SK-MEL-5 (cell line): ENCODE measurements at regions not wholly inside any gene's neighbourhood (a gene's known extent, or its start where the extent isn't known, plus 50 kb on each side); places are given as distances from the start of the nearest gene placed in this dataset.
"Not testable (repeated sequence)": the region's sequence is repeated elsewhere in the genome, so short reads cannot be mapped to it uniquely, and the experiment has no call there.

Experiments used
- DNase-seq: peaks from one replicate; pipeline ENCODE4 v3.0.0-alpha.2; 2016; ENCODE audit warnings: low read depth, low spot score
- in situ Hi-C: cut with HindIII; loops from 2 replicates; pipeline ENCODE4 v1.10.0; 2016; ENCODE audit warnings: low sequenced_read_pairs, high pct_unique_total_duplicates, low pct_unique_long_range_greater_than_20kb

- DNase-seq, result no peak
- in situ Hi-C loops, result no loop called here
These were observed 228.7 kb downstream of the TLE1 start for GRCh38 chr9:81460693-81461092.

- in situ Hi-C loops, result no loop called here
- no peak for DNase-seq
These were observed 229.8 kb downstream of the TLE1 start for GRCh38 chr9:81459591-81459990.

GRCh38 chr9:81456431-81457006 lies 232.8 kb downstream of the TLE1 start:
- in situ Hi-C loops, result no loop called here
- DNase-seq, result no peak

GRCh38 chr9:81455462-81456219 lies 233.7 kb downstream of the TLE1 start:
- in situ Hi-C loops, result no loop called here

DNA sequence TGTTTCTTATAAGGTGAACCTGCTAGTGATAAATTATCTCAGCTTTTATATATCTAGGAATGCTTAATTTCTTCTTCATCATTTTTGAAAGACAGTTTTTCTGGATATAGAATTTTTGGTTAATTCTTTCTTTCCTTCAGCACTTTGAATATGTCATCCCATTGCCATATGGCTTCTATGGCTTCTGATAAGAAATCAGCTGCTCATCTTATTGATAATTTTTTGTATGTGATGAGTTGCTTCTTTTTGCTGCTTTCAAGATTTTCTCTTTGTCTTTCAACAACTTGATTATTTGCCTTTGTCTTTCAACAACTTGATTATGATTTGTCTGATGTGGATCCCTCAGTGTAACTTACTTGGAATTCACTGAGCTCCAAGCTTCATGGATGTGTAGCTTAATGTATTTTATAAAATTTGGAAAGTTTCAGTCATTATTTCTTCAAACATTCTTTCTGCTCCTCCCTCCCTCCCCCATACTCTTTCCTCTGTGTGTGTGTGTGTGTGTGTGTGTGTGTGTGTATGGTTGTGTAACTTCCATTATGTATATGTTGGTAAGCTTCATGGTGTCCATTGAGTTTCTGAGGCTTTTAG lies 243.9 kb downstream of the TLE1 start:
- in situ Hi-C loops, result no loop called here
- DNase-seq, result no peak

More at GRCh38 chr9:81455462-81456219, 233.7 kb downstream of the TLE1 start:
- DNase-seq, result no peak

DNA sequence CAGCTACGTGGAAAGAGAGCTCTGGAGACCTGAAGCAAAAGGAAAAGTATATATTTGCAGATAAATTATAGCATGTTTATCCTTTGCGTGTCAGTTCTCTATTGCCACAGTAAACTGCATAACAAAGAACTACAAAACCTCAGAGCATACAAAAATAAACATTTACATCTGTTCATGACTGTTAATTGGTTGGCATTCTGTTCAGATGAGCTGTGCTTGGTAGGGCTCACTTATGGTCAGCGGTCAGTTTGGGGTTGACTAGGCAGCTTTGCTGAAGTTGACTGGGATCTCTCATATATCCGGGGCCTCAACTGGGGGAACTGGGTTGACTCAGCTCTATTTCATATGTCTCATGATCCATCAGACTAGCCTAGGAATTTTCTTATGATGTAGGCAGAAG lies 257.7 kb downstream of the TLE1 start:
- in situ Hi-C loops, result no loop called here

GRCh38 chr9:81430727-81431126 lies 258.6 kb downstream of the TLE1 start:
- no peak for DNase-seq

More for the DNA sequence above, 257.7 kb downstream of the TLE1 start:
- peak; percentile 5 for DNase-seq

DNA sequence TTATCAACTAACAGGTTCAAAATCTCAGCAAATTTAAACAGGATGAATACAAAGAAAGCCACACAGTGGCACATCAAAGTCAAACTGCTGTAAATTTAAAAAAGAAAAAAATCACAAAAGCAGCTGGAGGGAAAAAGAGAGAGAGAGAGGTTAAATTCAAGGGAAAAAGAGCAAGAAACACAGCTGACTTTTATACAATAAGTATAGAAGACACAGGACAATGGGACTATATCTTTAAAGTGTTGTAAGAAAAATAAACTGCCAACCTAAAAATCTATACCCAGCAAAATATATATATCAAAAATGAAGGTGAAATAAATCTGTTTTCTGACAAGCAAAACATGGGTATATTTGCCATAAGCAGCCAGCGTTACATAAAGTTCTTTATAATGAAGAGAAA lies 261.5 kb downstream of the TLE1 start:
- no peak for DNase-seq
- in situ Hi-C loops, result no loop called here

More at GRCh38 chr9:81430727-81431126, 258.6 kb downstream of the TLE1 start:
- in situ Hi-C loops, result no loop called here

DNA sequence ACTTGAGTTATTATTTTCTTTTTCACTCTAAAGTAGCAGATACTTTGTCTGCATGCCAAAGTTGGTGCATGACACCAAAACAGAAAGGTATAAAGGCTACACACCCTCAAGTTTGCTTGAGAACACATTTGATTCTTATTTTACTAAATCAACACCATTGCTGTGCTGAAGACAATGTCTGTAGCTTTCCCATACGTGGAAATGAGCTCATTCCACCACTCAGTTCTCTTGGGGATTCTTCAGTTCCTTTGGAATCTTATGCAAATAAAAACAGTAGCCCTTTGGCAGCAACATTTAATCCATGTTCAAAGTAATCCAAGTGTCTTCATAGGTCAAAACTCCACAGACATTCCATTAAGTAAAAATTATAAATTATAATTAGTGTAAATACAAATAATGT lies 264.9 kb downstream of the TLE1 start:
- no peak for DNase-seq
- in situ Hi-C loops, result no loop called here

- in situ Hi-C loops, result no loop called here
- no peak for DNase-seq
These were observed 265.6 kb downstream of the TLE1 start for GRCh38 chr9:81423589-81424326.

- DNase-seq, in situ Hi-C loops: not testable (repeated sequence)
These were observed 268.3 kb downstream of the TLE1 start for GRCh38 chr9:81421090-81421489.

DNA sequence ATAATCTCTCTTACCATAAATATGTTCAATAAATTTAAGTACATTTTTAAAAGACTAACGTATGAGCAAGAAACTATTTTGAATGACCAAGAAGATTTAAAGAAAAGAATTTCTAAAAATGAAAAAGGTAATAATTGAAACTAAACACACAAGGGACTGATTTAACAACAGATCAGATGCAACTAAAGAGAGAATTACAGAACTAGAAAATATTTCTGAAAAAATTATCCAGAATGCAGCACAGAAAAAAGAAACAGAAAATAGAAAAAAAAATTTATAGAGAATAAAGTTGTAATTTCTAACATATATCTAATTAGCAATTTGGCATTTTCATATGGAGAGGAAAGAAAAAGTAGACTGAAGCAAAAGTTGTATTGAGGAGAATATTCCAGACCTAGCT lies 269.3 kb downstream of the TLE1 start:
- in situ Hi-C loops, result no loop called here
- DNase-seq, result no peak

DNA sequence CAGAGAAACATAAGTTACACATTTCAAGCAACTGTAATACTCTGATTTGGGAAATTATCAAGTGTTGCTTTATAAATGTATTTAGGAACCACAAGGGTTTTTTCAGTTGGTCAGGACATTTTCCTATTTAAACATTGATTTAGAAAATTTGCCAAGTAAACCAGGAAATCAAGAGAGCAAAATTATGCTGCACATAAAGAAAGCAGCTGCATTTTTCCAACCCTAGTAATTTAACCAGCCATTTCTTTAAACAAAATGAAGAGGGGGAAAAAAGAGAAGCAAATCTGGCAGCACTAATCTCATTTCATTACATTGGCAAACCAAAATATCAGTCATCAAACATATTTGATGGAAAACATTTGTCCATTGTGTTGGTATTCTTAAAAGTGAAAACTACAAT lies 271.4 kb downstream of the TLE1 start:
- in situ Hi-C loops, result no loop called here
- DNase-seq, result no peak

DNA sequence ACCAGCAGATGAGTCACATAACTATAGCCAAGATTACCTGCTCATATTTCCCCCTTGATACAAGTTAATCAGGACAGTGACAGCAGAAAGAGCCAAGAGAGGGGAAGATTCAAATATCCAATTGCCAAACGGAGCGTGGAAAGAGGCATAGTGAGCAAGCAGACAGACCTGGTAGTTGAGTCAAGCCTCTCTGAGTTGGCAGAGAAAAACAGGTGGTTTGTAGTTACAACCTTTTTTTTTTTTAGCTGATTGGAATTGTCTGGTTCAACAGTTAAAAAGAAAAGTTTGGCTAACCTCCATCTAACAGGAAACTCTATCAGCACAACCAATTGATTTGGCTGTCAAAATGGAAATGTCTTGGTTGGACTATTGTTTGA lies 272.1 kb downstream of the TLE1 start:
- DNase-seq, result no peak
- in situ Hi-C loops, result no loop called here

DNA sequence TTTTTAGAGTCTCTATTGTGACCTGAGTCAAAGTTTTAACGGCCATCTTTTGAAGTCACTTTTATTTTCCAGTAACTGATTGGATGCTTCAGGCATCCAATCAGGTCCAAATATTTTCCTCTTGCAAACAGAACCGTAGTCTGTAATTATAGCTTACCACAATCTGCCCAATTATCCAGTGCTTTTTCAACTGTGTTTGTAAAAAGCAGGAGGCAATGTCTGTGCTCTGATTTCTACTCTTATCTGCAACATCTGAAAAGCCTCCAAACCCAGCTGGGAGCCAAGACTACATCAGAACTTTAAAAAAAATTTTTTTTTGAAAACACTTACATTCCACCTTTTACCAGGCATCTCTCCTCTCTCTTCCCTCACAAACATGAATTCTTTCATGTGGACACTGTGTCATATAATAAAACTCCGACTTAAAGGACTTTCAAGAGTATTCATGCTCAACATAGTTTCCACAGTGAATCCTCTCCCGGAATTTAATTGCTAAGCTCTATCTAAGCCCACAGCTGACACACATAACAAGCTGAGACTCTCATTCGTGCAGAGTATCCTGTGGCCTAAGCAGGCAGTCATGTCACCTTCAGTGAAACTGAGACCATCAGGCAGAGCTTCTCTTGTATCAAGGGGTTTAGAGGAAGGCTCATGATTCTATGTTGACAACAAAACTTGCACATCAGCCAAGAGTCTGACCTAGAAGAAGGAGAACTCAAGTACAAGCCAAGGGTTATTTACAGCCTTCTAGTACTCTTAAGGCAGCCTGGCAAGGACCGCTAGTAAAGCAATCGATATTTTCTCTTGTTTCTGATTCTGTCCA lies 272.7 kb downstream of the TLE1 start:
- no peak for DNase-seq
- in situ Hi-C loops, result no loop called here

DNA sequence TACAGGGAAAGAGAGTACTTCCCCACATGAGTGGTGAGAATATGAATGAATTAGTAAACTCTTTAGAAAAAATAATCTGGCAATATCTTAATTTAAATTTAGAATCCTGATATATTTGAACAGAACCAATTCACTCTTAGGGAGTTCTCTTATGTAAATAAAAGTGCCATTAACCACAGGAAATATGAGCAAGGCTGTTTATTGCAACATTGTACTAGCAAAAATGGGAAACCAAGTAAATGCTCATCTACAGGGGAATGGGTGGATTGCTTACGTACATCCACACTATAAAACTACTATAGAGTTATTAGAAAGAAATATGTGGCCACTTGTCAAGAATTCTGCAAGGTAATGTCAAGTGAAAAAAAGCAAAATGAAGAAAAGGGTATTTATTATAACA lies 274.5 kb downstream of the TLE1 start:
- no peak for DNase-seq
- in situ Hi-C loops, result no loop called here

GRCh38 chr9:81411961-81412360 lies 277.4 kb downstream of the TLE1 start:
- DNase-seq, result no peak
- in situ Hi-C loops, result no loop called here

DNA sequence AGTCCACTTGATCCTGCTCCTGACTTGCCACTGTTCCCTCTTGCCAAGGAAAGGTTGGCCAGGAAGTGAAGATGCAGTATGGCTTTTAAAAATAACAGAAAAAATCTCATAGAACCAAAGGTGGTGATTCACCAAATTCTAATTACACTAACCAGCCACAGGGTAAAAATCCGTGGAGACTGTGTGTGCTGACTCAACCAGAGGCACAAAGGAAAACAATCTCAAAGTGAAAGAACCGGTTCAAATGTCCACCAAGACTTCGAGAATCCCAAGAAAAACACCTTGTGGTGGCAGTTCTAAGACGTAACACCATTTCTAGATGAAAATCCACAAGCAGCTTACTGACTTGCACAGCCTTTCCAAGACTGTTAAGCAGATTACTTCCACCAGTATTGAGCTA lies 279.1 kb downstream of the TLE1 start:
- in situ Hi-C loops, result no loop called here
- DNase-seq, result no peak
